HEK293 (cell line): ENCODE measurements at regions not wholly inside any gene's neighbourhood (a gene's known extent, or its start where the extent isn't known, plus 50 kb on each side); places are given as distances from the start of the nearest gene placed in this dataset.

Experiments
- PRDM1 ChIP-seq: fragments of 450-650 bp; formaldehyde crosslinking; IDR thresholded peaks from 2 replicates; pipeline ENCODE4; 2016; ENCODE audit warnings: missing biosample characterization, missing genetic modification characterization
- ZNF747 ChIP-seq: fragments of 450-650 bp; formaldehyde crosslinking; IDR thresholded peaks from 2 replicates; pipeline ENCODE4 v1.5.1; 2016; ENCODE audit warnings: missing biosample characterization, missing genetic modification characterization

DNA sequence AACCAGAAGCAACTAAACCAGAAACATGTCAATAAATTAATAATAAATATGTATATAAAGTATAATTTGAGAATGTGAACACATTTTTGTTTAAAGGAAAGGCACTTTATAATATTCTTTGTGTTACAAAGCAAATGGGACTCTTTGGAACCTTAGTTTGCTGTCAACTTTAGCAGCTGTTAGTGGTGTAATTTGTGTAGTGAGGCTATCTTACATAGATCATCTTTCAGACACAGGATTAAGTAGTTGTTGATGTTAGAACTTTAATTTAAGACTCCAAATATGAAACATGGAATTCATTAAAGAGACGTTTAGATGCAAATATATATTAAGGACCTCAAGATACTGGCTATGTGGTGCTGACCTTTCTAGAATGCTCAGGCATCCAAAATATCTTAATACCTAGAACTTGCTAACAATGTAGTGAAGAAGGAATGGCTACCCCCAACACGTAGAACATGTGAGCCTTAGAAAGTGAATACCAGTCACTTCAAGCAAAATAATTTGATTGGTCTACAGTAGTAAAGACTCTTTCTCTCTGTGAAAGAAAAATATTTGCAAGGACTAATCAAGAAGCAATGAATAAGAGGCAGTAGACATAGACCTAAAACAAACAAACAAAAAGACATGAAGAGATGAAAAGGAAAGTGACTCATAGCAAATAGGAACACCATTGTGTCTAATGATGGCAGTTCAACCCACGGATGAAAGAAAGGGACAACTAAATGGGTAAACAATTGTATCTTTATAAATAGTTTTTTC lies 811.4 kb downstream of the USP25 start:
- no peak for TF ChIP-seq ZNF747 (tag by site-specific recombination)
- no peak for TF ChIP-seq PRDM1
